GM21786 (cell line): ENCODE measurements at regions not wholly inside any gene's neighbourhood (a gene's known extent, or its start where the extent isn't known, plus 50 kb on each side); places are given as distances from the start of the nearest gene placed in this dataset.

Experiments
- ATAC-seq: cut with Tn5 transposase; IDR thresholded peaks from one replicate; pipeline ENCODE4 v1.9.1; 2021; ENCODE audit not compliant: unreplicated experiment

- no peak for ATAC-seq
These were observed 392.0 kb downstream of the SPRY1 start for GRCh38 chr4:123788577-123788976.

DNA sequence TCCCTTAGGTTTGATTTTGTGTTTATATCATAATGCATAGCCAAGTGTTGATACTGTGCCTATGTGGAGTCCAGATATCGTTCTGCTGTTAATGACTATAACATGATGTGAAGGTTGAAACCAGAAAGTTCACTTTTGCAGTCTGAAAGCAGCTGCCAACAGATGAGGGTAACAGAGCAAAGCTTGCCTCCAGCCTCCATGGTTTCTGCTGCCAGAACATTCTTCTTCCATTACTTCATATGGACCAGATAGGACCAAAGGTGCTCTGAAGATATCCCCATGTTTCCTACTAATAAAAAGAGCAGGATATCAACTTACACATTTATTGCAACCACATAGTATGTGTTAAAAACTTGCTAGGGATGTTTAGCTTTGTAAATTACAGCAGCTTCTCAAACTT, 394.1 kb downstream of the SPRY1 start:
- no peak for ATAC-seq

GRCh38 chr4:123802082-123802645, 405.6 kb downstream of the SPRY1 start:
- no peak for ATAC-seq

- ATAC-seq = no peak
These were observed 406.3 kb downstream of the SPRY1 start for GRCh38 chr4:123802933-123803332.

- ATAC-seq = no peak
These were observed 407.7 kb downstream of the SPRY1 start for GRCh38 chr4:123804196-123804721.

- no peak for ATAC-seq
These were observed 409.5 kb downstream of the SPRY1 start for GRCh38 chr4:123806056-123806455.

DNA sequence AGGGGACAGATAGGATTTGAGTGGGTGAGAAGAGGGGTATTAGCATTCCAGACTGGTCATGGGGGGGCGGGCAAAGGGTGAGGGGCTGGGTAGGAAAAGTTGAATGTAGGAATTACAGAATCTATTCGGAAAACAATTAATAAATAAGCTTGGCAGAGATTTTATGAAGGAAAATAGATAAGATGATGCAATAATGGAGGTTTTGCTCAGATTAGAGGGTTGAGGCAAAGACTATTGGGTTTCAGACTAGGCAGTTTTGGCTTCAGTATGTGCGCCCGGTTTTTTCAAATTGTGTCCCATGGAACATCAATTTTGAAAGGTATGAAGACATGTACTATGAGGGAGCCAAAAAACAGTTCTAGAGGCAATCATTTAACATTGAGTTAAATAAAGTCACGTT, 410.6 kb downstream of the SPRY1 start:
- no peak for ATAC-seq

DNA sequence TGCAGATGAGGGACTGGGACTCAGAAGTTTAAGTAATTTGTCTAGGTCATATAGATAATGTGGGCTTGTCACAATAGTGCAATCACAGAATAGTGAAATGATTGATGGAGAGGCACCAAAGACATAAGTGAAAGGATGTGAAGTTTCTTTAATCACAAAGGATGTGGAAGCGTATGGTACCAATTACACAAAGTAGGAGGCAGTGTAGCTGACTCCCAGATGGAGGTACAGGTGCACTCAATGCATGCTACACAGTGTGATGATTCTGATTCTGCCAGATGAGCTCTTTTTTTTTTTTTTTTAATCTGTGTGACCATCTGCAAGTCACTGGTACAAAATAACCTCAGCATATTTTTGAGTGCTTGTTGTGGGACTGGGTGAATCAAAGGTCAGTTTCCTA, 411.3 kb downstream of the SPRY1 start:
- no peak for ATAC-seq

- ATAC-seq = no peak
These were observed 413.3 kb downstream of the SPRY1 start for GRCh38 chr4:123809864-123810263.

DNA sequence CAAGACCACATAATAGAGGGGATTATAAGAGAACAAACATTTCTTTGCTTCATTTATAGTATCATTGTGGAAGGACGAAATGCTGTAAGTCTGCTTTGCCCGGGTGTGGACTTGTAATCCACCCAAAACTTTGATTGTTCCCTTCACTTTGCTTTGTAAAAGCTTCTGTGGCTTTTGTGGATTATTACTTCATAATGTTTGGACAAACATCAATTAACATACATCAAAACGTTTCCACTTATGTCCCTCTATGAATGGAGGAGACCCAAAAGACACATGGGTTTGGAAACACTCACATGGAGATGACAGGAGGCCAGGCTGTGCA, 415.4 kb downstream of the SPRY1 start:
- no peak for ATAC-seq

DNA sequence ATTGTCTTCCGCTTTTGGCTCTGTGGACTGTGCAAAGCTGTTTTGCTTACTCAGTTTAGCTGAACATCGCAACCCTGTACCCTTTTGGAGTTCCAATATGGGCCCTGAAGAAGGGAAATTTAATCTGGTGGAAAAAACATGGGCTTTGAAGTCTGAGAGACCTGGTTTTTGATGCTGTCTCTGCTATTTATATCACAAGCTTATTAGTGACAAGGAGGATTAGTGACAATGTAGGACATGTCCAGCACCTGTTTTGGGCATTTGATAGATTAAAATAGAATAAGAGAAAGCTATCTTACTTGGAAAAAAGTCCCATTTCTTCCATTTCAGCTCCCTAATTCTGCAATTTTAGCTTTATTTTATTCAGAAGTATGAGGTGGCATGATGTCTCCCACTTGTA, 417.3 kb downstream of the SPRY1 start:
- ATAC-seq = no peak

- ATAC-seq = no peak
These were observed 419.9 kb downstream of the SPRY1 start for GRCh38 chr4:123816462-123816861.

DNA sequence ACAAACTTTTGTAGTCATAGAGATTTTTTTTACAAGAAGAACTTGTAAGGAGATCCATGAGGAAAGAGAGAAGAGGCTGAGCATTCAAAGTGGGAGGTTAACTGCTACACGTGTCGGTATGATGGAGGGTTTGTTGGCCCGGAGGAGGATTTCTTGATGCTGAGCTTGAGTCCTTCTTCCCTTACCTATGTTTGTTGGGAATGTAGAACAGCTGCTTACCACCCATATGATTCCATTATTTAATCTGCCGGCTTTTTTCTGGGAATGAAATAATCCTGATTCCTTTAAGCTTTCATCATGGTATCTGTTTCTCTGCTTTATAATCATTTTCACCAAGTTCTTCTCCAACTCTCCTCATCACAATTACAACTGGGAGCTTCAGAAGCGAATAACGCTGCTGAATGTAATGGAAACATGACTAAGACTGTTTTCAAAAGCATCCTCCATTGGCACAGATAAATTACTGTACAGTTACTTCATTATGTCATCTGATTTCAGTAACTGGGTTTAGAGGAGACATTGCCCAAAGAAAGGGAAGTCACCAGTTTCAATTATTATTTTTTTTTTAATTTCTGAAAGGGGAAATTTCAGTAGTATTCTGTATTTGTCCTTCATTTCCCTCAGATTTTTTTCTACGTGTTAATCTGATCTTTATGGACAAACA, 420.6 kb downstream of the SPRY1 start:
- ATAC-seq = no peak

GRCh38 chr4:123819362-123820035, 422.9 kb downstream of the SPRY1 start:
- no peak for ATAC-seq

- ATAC-seq = no peak
These were observed 425.3 kb downstream of the SPRY1 start for GRCh38 chr4:123821861-123822260.

DNA sequence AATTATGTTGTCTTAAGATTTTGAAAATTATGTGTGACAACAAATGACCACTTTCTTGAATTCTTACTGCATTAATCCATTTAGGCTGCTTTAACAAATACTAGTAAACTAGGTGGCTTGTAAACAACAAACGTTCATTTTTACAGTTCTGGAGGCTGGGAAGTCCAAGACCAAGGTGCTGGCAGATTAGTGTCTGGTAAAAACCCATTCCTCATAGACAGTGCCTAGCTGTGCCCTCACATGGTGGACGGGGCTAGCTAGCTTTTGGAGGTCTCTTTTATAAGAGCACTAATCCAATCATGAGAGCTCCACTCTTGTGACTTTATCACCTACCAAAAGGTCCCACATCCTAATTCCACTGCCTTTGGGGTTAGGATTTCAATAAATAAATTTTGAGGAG, 425.8 kb downstream of the SPRY1 start:
- no peak for ATAC-seq

- ATAC-seq = no peak
These were observed 426.6 kb downstream of the SPRY1 start for GRCh38 chr4:123823244-123823643.

DNA sequence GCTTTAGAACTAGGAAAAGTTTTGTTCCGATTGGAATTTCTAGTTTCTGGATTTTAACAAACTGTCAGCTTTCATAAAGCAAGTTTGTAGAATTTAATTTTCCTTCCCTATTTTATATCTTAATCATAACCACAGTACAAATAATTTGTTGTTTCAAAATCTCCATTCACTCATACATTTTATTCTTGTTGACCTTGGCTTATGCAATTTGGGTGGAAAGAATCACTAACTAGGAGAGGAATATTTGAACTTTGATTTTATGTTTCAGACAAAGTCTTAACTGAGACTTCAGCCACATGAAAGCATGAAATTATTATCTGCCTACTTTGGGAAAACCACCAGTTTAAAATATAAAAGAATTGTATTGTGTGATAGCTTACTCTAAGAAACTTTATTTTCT, 427.9 kb downstream of the SPRY1 start:
- no peak for ATAC-seq

GRCh38 chr4:123825596-123826291, 429.1 kb downstream of the SPRY1 start:
- no peak for ATAC-seq

GRCh38 chr4:123826896-123827295, 430.3 kb downstream of the SPRY1 start:
- no peak for ATAC-seq

DNA sequence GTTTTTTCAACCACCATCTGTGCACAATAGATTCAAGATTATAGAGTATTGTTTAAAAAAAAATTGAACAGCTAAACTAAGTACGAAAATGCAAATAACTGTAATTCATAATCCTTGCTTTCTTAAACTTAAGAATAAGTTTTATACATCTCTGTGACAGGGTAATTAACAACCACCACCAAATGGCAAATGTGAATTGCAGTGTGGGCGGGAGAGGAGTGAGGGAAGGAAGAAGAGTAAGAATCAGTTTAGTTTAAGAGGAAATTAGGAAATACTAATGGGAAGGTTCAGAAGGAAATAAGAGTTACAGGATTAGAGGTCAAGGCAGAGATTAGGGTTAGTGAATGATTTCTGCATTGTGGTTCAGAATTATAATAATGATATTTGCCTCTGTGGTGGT, 430.9 kb downstream of the SPRY1 start:
- no peak for ATAC-seq

GRCh38 chr4:123830930-123831329, 434.3 kb downstream of the SPRY1 start:
- ATAC-seq = no peak
